Activated B cell treated with CpG ODN at 0.5 μM for 24 hours (primary cell): ENCODE measurements at regions not wholly inside any gene's neighbourhood (a gene's known extent, or its start where the extent isn't known, plus 50 kb on each side); places are given as distances from the start of the nearest gene placed in this dataset.

Source experiments
- ATAC-seq: fragments of 200-7000 bp; cut with Tn5 transposase; one replicate; pipeline ENCODE4 v1.10.0; 2021; ENCODE audit warnings: low read depth, mild to moderate bottlenecking, moderate library complexity
- CTCF ChIA-PET: fragments of 350-600 bp; sonication (Branson Sonifier 250); formaldehyde crosslinking; loops from one replicate; lab custom pipeline; 2021; ENCODE audit warnings: antibody characterized with exemption; lab: Charles Lee
- POLR2A ChIA-PET: fragments of 350-600 bp; sonication (Branson Sonifier 250); formaldehyde crosslinking; loops from one replicate; lab custom pipeline; 2021; ENCODE audit warnings: antibody characterized with exemption; lab: Charles Lee
- DNase-seq: peaks from one replicate; pipeline ENCODE4 v3.0.0; 2022
- H3K27ac Mint-ChIP-seq: one replicate; pipeline ENCODE4 v1.8.0; 2020; ENCODE audit warnings: mixed read lengths
- H3K27me3 Mint-ChIP-seq: one replicate; pipeline ENCODE4 v1.8.0; 2021; ENCODE audit warnings: mixed read lengths
- H3K36me3 Mint-ChIP-seq: one replicate; pipeline ENCODE4 v1.8.0; 2021; ENCODE audit warnings: low read depth, mixed read lengths
- H3K4me1 Mint-ChIP-seq: one replicate; pipeline ENCODE4 v1.8.0; 2021; ENCODE audit warnings: mixed read lengths
- H3K4me3 Mint-ChIP-seq: one replicate; pipeline ENCODE4 v1.8.0; 2020; ENCODE audit warnings: mild to moderate bottlenecking, mixed read lengths
- H3K9me3 Mint-ChIP-seq: one replicate; pipeline ENCODE4 v1.8.0; 2020; ENCODE audit warnings: mixed read lengths
- CTCF ChIP-seq: fragments of 200-600 bp; IDR thresholded peaks from one replicate; pipeline ENCODE4 v1.8.0; 2022; ENCODE audit warnings: antibody characterized with exemption, mild to moderate bottlenecking
- intact Hi-C: fragments of 100-400 bp; cut with micrococcal nuclease; formaldehyde crosslinking; loops from one replicate; pipeline ENCODE4 v1.15.1; 2024

GRCh38 chr18:77530732-77531131 is 281.1 kb downstream of the GALR1 start:
- H3K36me3 Mint-ChIP-seq = no peaks in the 10 kb centered on the region
- no peaks in the 10 kb centered on the region for H3K27me3 Mint-ChIP-seq
- no peak overlapping the region for H3K4me3 Mint-ChIP-seq
- intact Hi-C loops = no loop called here
- peaks cover 13% of the 10 kb centered on the region for H3K9me3 Mint-ChIP-seq
- H3K4me1 Mint-ChIP-seq = no peaks in the 10 kb centered on the region
- ATAC-seq (no peak), DNase-seq (no peak)
- no peak for TF ChIP-seq CTCF
- POLR2A ChIA-PET = no interaction called here
- CTCF ChIA-PET = no interaction called here
- no peak overlapping the region for H3K27ac Mint-ChIP-seq

DNA sequence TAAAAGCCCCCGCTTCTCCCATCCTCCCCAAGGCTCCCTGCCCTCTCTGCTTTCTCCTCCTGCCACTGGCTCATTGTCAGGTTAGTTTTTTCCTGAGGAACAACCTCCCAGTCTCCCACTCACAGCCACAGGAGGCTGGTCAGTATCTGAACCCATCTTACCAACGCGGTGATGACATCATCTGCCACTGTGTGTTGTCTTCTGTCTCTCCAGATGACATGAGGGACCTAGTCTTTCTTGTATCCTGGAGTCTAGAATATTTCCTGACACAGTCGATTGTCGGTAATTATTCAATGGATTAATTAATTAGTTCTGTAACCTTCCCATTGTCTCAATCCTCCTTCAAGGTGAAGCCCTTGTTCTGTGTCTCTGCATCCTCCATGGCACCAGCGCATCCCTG is 290.2 kb downstream of the GALR1 start:
- no peak for TF ChIP-seq CTCF
- H3K4me1 Mint-ChIP-seq = no peaks in the 10 kb centered on the region
- intact Hi-C loops = no loop called here
- DNase-seq (no peak), ATAC-seq (no peak)
- peaks cover 3% of the 10 kb centered on the region for H3K27me3 Mint-ChIP-seq
- H3K9me3 Mint-ChIP-seq = peaks cover 7% of the 10 kb centered on the region
- POLR2A ChIA-PET = no interaction called here
- CTCF ChIA-PET = no interaction called here
- no peaks in the 10 kb centered on the region for H3K36me3 Mint-ChIP-seq
- H3K27ac Mint-ChIP-seq = no peak overlapping the region
- H3K4me3 Mint-ChIP-seq = no peak overlapping the region

- no peak overlapping the region for H3K4me3 Mint-ChIP-seq
- no peaks in the 10 kb centered on the region for H3K9me3 Mint-ChIP-seq
- TF ChIP-seq CTCF = no peak
- ChIA-PET POLR2A (no interaction called here), CTCF (no interaction called here)
- H3K36me3 Mint-ChIP-seq = no peaks in the 10 kb centered on the region
- H3K27ac Mint-ChIP-seq = no peak overlapping the region
- H3K27me3 Mint-ChIP-seq = peaks cover 1% of the 10 kb centered on the region
- H3K4me1 Mint-ChIP-seq = no peaks in the 10 kb centered on the region
- intact Hi-C loops = no loop called here
- ATAC-seq (no peak), DNase-seq (no peak)
Observed at GRCh38 chr18:77544792-77545191, 295.1 kb downstream of the GALR1 start.

GRCh38 chr18:77547757-77548156 is 298.1 kb downstream of the GALR1 start:
- Mint-ChIP-seq H3K27ac (no peak overlapping the region), H3K4me1 (no peaks in the 10 kb centered on the region), H3K4me3 (no peak overlapping the region), H3K9me3 (no peaks in the 10 kb centered on the region), H3K36me3 (no peaks in the 10 kb centered on the region), H3K27me3 (no peaks in the 10 kb centered on the region)
- ATAC-seq (no peak), DNase-seq (no peak)
- CTCF ChIA-PET = no interaction called here
- intact Hi-C loops = no loop called here
- no peak for TF ChIP-seq CTCF
- POLR2A ChIA-PET = no interaction called here

DNA sequence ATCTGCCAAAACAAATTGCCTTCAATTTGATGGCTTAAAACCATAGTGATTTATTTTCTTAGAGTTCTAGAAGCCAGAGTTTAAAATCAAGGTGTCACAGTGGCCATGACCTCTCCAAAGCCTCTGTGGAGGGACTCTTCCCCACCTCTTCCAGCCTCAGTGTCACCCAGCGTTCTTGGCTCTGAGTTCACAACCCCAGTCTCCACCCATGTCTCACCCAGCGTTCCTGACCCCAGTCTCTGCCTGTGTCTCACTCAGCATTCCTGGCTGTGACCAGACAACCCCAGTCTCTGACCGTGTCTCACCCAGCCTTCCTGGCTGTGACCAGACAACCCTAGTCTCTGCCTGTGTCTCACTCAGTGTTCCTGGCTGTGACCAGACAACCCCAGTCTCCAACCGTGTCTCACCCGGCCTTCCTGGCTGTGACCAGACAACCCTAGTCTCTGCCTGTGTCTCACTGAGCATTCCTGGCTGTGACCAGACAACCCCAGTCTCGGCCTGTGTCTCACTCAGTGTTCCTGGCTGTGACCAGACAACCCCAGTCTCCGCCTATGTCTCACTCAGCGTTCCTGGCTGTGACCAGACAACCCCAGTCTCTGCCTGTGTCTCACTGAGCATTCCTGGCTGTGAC is 299.3 kb downstream of the GALR1 start:
- TF ChIP-seq CTCF = no peak
- Mint-ChIP-seq H3K4me1 (no peaks in the 10 kb centered on the region), H3K9me3 (no peaks in the 10 kb centered on the region), H3K36me3 (no peaks in the 10 kb centered on the region), H3K27ac (no peak overlapping the region), H3K4me3 (no peak overlapping the region), H3K27me3 (peaks cover under 1% of the 10 kb centered on the region)
- ChIA-PET CTCF (no interaction called here), POLR2A (no interaction called here)
- DNase-seq (no peak), ATAC-seq (no peak)
- intact Hi-C loops = no loop called here
